Muscle of leg (tissue), 3 donors: ENCODE measurements at regions not wholly inside any gene's neighbourhood (a gene's known extent, or its start where the extent isn't known, plus 50 kb on each side); places are given as distances from the start of the nearest gene placed in this dataset.

ENCODE experiments used
- DNase-seq: peaks from one replicate; pipeline ENCODE4 v3.0.0; 2013
- H3K27ac ChIP-seq: one replicate; pipeline ENCODE4 v1.5.1; 2013; ENCODE audit warnings: mild to moderate bottlenecking, low read length, control low read depth
- H3K27me3 ChIP-seq: one replicate; pipeline ENCODE4 v1.6.1; 2013; ENCODE audit warnings: low read length; ENCODE audit not compliant: control insufficient read depth, insufficient read depth
- H3K36me3 ChIP-seq: one replicate; pipeline ENCODE4 v1.6.1; 2013; ENCODE audit warnings: low read length; ENCODE audit not compliant: control insufficient read depth, insufficient read depth
- H3K4me1 ChIP-seq: one replicate; pipeline ENCODE4 v1.6.1; 2013; ENCODE audit warnings: low read length; ENCODE audit not compliant: control insufficient read depth, insufficient read depth
- H3K4me3 ChIP-seq: one replicate; pipeline ENCODE4 v1.5.1; 2013; ENCODE audit warnings: low read length, control low read depth
- H3K9me3 ChIP-seq: replicated peaks from 2 replicates; pipeline ENCODE4 v1.6.1; 2013; ENCODE audit warnings: low read depth, low read length; ENCODE audit not compliant: control insufficient read depth
- WGBS: methylation state at CpG from one replicate; pipeline ENCODE4 v1.1.5; 2013; ENCODE audit warnings: missing lambda C conversion rate; ENCODE audit not compliant: insufficient coverage; 5-methylcytosine and 5-hydroxymethylcytosine counted together

DNA sequence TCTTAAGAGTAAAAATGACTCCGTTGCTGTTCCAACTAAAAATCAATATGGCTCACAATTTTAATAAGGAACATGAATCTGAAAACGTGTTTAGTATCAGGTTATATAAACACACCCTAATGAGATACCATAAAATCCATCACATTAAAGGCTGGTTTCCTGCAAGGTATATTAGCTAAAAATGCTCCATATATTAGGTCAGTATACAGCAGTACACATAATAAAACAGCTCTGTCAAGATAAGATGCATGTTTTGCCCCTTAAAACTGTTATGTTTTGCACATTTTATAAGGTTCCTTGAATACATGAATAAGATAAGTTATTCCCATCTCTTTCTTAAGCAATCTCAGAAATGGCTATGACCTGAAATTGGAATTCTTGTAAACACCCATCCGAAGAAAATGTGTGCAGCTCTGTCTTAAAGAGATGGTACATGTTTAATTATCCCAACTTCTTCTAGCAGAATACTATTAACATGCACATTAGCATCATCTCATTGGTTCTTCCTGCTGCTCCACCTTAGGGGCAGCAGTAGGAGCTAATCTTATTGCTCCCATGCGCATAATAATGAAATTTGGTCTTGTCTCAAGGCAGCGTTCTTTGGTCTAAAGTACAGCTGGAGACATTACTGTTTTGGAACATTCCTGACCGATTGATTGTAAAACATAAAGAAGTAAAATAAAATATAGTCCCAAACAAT lies 836.1 kb upstream of the FANCL start:
- no peaks in the 10 kb centered on the region for H3K27me3 ChIP-seq

DNA sequence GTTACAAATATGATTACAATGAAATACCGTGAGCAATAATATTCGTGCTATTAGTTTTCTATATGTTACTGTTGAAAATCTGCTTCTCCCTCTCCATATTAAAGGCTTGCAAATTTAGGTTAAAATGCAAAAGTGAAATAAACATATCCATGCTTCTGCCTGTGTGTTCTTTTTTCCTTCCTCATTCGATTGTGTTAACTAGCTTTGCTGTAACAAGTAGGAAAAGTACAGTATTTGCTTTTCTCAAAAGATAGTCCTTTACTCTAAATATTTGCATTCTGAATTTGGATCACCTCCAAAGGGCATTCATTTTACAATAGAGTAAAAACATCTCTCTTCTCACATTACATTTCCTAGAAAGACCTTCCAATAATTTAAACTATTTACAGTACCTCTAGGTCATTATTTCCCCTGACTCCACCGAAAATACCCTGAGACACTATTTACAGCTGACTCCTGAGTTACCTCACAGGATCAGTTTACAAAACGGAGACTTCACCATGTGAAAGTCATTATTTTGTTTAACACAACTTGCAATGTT lies 835.0 kb upstream of the FANCL start:
- H3K36me3 ChIP-seq: no peaks in the 10 kb centered on the region
- H3K4me1 ChIP-seq: no peaks in the 10 kb centered on the region
- DNase-seq: peak; percentile 57
- no peaks in the 10 kb centered on the region for H3K27me3 ChIP-seq
- WGBS: no CpG with 5 or more reads among the region's 5 CpGs
- no peak overlapping the region for H3K4me3 ChIP-seq
- no peaks in the 10 kb centered on the region for H3K9me3 ChIP-seq
- no peak overlapping the region for H3K27ac ChIP-seq

More for the DNA sequence above, 836.1 kb upstream of the FANCL start:
- no peak overlapping the region for H3K4me3 ChIP-seq
- H3K9me3 ChIP-seq: no peaks in the 10 kb centered on the region
- no peak overlapping the region for H3K27ac ChIP-seq
- H3K36me3 ChIP-seq: no peaks in the 10 kb centered on the region
- no peaks in the 10 kb centered on the region for H3K4me1 ChIP-seq
- no peak for DNase-seq
- no CpG with 5 or more reads among the region's 6 CpGs for WGBS

DNA sequence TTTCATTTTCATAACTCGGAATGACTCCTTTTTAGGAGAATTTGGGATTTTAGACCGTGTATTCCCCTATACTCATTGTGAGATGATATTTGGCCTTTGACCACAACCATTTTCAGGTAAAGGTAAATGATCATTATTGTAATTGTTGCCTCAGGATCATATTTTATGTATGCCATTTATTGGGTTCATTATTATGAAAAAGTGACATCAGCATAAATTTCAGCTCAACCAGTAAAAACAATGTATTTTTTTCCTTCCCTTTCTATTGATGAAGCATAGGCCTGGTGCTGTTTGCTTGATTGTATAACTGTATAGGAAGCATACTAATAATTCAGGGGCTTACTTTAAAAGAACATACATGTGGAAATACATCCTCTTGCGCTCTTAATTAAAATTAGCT lies 832.9 kb upstream of the FANCL start:
- no peaks in the 10 kb centered on the region for H3K9me3 ChIP-seq
- no peak overlapping the region for H3K4me3 ChIP-seq
- no peaks in the 10 kb centered on the region for H3K4me1 ChIP-seq
- no CpG with 5 or more reads among the region's 3 CpGs for WGBS
- H3K27ac ChIP-seq: no peak overlapping the region
- H3K27me3 ChIP-seq: no peaks in the 10 kb centered on the region
- H3K36me3 ChIP-seq: no peaks in the 10 kb centered on the region
- DNase-seq: no peak

DNA sequence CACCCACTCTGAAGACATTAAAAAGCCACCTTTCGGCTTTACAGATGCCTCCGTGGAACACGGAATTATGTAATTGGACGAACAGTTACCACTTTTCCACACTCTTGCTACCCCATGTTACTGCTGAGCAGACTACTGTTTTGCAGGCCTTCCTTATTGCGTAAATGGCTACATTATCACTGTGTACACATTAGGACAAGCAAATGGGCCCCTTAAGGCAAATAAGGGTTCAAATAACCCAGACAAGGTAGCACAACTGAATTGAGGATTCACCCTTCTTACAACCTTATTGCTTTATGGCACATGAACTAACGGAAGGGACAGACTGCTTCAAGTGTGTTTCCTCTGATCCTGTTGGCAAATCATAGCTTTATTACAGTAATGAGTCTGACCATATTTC lies 832.2 kb upstream of the FANCL start:
- Histone ChIP-seq H3K36me3 (no peaks in the 10 kb centered on the region), H3K4me3 (no peak overlapping the region), H3K9me3 (no peaks in the 10 kb centered on the region), H3K4me1 (no peaks in the 10 kb centered on the region), H3K27ac (no peak overlapping the region), H3K27me3 (no peaks in the 10 kb centered on the region)
- 88% methylated on average over 4 of the region's 6 CpGs for WGBS
- DNase-seq: no peak

DNA sequence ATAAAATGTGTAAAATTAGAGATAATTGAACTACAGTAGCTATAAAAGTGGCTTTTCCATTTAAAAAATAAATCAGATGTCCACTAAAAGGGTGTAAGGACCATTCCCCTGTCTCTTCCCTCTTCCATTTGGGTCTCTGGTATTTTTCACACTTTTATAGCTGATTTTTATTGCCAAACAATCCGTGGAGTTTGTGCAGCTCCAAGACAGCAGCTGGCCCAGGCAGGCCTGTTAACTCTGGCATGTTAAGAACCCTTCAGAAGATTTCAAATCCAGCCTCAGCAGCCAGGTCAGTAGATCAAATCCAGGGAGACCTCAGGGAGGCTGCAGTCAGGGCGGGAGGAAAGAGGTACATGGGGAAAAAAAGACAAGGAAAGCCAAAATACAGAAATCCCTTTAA lies 827.1 kb upstream of the FANCL start:
- WGBS: no CpG with 5 or more reads among the region's 2 CpGs

DNA sequence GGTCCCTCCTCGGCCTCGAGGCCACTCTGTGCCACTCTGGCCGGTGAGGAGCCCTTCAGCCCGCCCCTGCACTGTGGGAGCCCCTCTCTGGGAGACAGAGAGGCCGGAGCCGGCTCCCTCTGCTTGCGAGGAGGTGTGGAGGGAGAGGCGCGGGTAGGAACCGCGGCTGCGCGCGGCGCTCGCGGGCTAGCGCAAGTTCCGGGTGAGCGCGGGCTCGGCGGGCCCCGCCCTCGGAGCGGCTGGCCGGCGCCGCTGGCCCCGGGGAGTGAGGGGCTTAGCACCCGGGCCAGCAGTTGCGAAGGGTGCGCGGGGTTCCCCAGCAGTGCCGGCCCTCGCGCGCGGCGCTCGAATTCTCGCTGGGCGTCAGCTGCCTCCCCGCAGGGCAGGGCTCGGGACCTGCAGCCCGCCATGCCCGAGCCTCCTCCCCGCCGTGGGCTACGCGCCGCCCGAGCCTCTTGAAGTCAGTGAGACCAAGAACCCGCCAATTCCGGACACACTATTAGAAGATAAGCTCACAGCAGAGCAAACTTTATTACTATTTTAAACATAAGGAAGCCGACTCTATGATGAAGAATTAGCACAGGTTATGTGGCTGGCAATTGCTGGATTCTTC lies 825.8 kb upstream of the FANCL start:
- Histone ChIP-seq H3K27ac (no peak overlapping the region), H3K4me1 (no peaks in the 10 kb centered on the region), H3K4me3 (no peak overlapping the region), H3K27me3 (no peaks in the 10 kb centered on the region), H3K9me3 (no peaks in the 10 kb centered on the region), H3K36me3 (no peaks in the 10 kb centered on the region)
- no peak for DNase-seq
- 95% methylated on average over 53 of the region's 56 CpGs for WGBS

More for the DNA sequence above, 827.1 kb upstream of the FANCL start:
- no peak for DNase-seq
- no peaks in the 10 kb centered on the region for H3K27me3 ChIP-seq
- no peak overlapping the region for H3K27ac ChIP-seq
- H3K4me1 ChIP-seq: no peaks in the 10 kb centered on the region
- no peak overlapping the region for H3K4me3 ChIP-seq
- no peaks in the 10 kb centered on the region for H3K36me3 ChIP-seq
- no peaks in the 10 kb centered on the region for H3K9me3 ChIP-seq

DNA sequence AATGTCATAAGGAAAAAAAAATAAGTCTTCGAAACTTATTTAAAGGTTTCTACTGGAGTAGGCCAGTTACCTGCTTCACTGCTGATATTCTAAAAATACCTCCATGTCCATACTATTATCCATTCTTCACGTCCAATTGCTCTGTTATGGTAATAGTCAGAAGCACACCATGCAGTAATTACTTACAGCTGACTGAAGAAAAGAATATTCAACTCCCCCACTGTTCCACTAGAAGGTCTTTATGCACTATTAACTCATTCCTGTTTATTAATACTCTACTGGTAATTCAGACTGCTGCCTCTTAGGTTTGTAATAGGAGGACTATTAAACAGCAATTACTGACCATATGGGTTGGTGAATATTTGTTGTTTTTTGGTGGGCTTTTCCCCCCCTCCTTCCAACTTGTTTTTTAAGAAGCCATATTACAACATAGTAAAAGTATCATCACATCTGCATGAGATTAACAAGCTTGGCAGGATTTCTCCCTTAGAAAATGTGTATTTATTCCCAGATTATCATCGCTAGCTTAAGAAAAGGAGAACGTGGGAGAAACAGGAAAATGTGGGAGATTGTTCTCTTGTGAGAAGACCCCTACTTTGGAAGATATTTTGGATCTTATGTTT lies 806.4 kb upstream of the FANCL start:
- Histone ChIP-seq H3K9me3 (no peaks in the 10 kb centered on the region), H3K27me3 (no peaks in the 10 kb centered on the region), H3K36me3 (no peaks in the 10 kb centered on the region), H3K4me1 (peaks cover 4% of the 10 kb centered on the region), H3K4me3 (no peak overlapping the region), H3K27ac (peak overlapping the region; percentile 32)
- DNase-seq: peak; percentile 91
- WGBS: 43% methylated on average over 3 of the region's 4 CpGs

DNA sequence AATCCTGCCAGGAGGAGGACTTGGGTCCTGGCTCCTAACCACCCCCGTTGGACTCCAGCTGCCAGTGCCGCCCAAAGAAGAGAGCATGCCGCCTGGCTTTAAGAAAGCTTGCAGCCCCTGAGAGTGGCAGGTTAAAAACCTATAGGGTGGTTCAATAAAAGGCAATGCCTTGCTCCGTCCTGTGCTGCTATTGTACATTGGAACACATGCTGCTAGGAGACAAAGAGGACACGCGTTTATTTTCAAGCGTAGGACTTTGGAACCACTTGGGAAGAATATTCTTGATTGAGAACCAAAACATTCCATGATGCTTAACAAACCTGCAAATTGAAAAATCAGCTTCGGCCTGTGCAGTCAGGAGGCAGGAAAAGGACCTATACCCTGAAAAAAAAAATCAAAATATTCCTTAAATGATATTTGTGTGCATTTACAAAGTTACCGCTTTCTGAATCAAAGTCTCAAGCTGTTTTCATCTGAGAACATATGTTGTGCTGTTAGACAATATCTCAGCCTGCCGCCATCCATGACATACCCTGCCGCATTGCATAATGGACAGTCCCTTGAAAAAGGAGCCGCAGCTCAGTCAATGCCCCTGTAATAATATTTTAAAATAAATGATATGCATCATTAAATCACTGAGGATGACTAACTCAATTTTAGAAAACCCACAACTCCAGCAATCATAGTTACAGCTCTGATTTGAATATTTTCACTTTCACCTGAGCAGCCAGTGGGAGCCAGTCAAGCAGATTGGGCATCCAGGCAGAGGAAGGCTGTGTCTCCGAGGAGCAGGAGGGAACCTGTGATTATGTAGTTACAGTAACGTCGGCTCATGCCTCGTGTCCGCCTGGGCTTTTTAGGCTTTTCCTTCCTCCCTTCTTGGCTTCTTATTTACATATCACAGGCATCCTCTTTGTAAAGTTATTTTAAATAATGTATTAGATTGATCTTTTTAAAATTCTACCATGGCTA lies 805.6 kb upstream of the FANCL start:
- WGBS: 69% methylated on average over 4 of the region's 17 CpGs
- DNase-seq: peak; percentile 71
- H3K4me3 ChIP-seq: no peak overlapping the region
- no peaks in the 10 kb centered on the region for H3K9me3 ChIP-seq
- H3K4me1 ChIP-seq: peaks cover 4% of the 10 kb centered on the region
- H3K36me3 ChIP-seq: no peaks in the 10 kb centered on the region
- peak overlapping the region; percentile 16 for H3K27ac ChIP-seq
- H3K27me3 ChIP-seq: no peaks in the 10 kb centered on the region

DNA sequence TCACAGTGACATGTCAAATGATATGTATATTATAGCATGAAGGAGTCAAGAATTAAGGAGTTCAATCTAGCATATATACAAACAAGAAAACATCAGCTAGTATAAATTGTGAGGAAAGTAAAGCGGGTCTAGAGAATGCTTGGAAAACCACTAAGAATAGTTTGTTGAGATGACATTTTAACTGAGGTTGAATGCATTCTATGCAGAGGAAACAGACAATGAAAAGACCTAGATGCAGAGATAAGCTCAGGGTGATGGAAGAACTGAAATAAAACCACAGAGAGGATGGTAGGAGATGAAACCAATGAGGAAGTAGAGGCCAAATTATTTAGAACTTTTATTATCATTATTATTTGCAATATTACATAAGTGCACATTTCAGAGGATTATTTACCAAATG lies 803.6 kb upstream of the FANCL start:
- no peak for DNase-seq
- Histone ChIP-seq H3K4me3 (no peak overlapping the region), H3K36me3 (no peaks in the 10 kb centered on the region), H3K4me1 (peaks cover 4% of the 10 kb centered on the region), H3K27me3 (no peaks in the 10 kb centered on the region), H3K27ac (no peak overlapping the region), H3K9me3 (no peaks in the 10 kb centered on the region)
- 100% methylated on average over 1 of the region's 1 CpG for WGBS
